H1 (cell line): ENCODE measurements at regions not wholly inside any gene's neighbourhood (a gene's known extent, or its start where the extent isn't known, plus 50 kb on each side); places are given as distances from the start of the nearest gene placed in this dataset.

Experiments used
- CTCF ChIA-PET: fragments of 300-600 bp; sonication (Branson Sonifier 250); formaldehyde crosslinking; loops from one replicate; lab custom pipeline; 2021; ENCODE audit not compliant: partially characterized antibody; lab: Charles Lee
- POLR2A ChIA-PET: fragments of 300-600 bp; sonication (Branson Sonifier 250); formaldehyde crosslinking; loops from one replicate; lab custom pipeline; 2021; ENCODE audit warnings: inconsistent platforms; ENCODE audit not compliant: partially characterized antibody; lab: Charles Lee
- DNase-seq, 2 experiments: peaks; one replicate each; pipeline versions ENCODE4 v3.0.0 to v3.0.0-alpha.2; 2010 to 2022; ENCODE audit warnings: low spot score in 2 of 2, low read depth in 1 of 2, mixed read lengths in 1 of 2
- FAIRE-seq: peaks from 2 replicates; lab custom pipeline; 2011; peaks lifted over from hg19 to GRCh38; lab: Jason Lieb, UNC
- H2AFZ ChIP-seq: 2 replicates; pipeline ENCODE4 v1.8.1; 2012; ENCODE audit warnings: low read length, inconsistent platforms
- H2AK5ac ChIP-seq: 2 replicates; pipeline ENCODE4 v1.6.1; 2013; ENCODE audit warnings: low read depth, low read length
- H2BK120ac ChIP-seq: replicated peaks from 2 replicates; pipeline ENCODE3; 2013; ENCODE audit warnings: low read depth, low read length, inconsistent platforms
- H2BK12ac ChIP-seq: 2 replicates; pipeline ENCODE4 v1.6.1; 2013; ENCODE audit warnings: low read depth, low read length
- H2BK15ac ChIP-seq: 2 replicates; pipeline ENCODE4 v1.6.1; 2013; ENCODE audit warnings: low read length
- H2BK20ac ChIP-seq: 2 replicates; pipeline ENCODE4 v1.6.1; 2013; ENCODE audit warnings: low read length
- H2BK5ac ChIP-seq: 2 replicates; pipeline ENCODE4 v1.6.1; 2013; ENCODE audit warnings: low read depth, low read length
- H3K14ac ChIP-seq: 2 replicates; pipeline ENCODE4 v1.6.1; 2013; ENCODE audit warnings: inconsistent platforms; ENCODE audit not compliant: insufficient read length
- H3K18ac ChIP-seq: 2 replicates; pipeline ENCODE4 v1.6.1; 2013; ENCODE audit warnings: low read length; ENCODE audit errors: extremely low read depth
- H3K23ac ChIP-seq: 2 replicates; pipeline ENCODE4 v1.6.1; 2013; ENCODE audit warnings: inconsistent platforms; ENCODE audit not compliant: insufficient read length
- H3K23me2 ChIP-seq: 2 replicates; pipeline ENCODE4 v1.6.1; 2013; ENCODE audit warnings: low read depth, low read length
- H3K27ac ChIP-seq: 2 replicates; pipeline ENCODE4 v1.6.1; 2011; ENCODE audit warnings: low read depth, low read length, inconsistent platforms
- H3K27me3 ChIP-seq, 4 experiments: replicated peaks in 1 of 4; 1 replicate in 1 of 4; 2 replicates in 3 of 4; pipeline versions ENCODE4 v1.6.1 to v1.8.1; 2011 to 2013; ENCODE audit warnings: low read length in 3 of 4, mild to moderate bottlenecking in 3 of 4, inconsistent platforms in 2 of 4, mixed read lengths in 2 of 4, moderate library complexity in 1 of 4; ENCODE audit not compliant: control insufficient read depth in 3 of 4, insufficient read depth in 3 of 4; ENCODE audit errors: extremely low read depth in 1 of 4
- H3K36me3 ChIP-seq, 4 experiments: 2 replicates each; pipeline versions ENCODE4 v1.6.1 to v1.8.1; 2011 to 2013; ENCODE audit warnings: mild to moderate bottlenecking in 4 of 4, low read length in 3 of 4, moderate library complexity in 2 of 4, control low read depth in 1 of 4, inconsistent platforms in 1 of 4; ENCODE audit not compliant: insufficient read depth in 4 of 4, control insufficient read depth in 2 of 4
- H3K4ac ChIP-seq: replicated peaks from 2 replicates; pipeline ENCODE3; 2013; ENCODE audit warnings: low read length, low read depth, mixed read lengths, inconsistent platforms; ENCODE audit not compliant: insufficient read length
- H3K4me1 ChIP-seq, 4 experiments: replicated peaks in 1 of 4; 1 replicate in 1 of 4; 2 replicates in 3 of 4; pipeline versions ENCODE4 v1.6.1 to v1.8.1; 2011 to 2013; ENCODE audit warnings: low read length in 3 of 4, inconsistent platforms in 2 of 4, mixed read lengths in 1 of 4; ENCODE audit not compliant: insufficient read depth in 4 of 4, control insufficient read depth in 3 of 4
- H3K4me2 ChIP-seq, 2 experiments: 2 replicates each; pipeline versions ENCODE4 v1.6.1 to v1.8.1; 2011 to 2013; ENCODE audit warnings: low read depth in 2 of 2, low read length in 2 of 2, control low read depth in 1 of 2, inconsistent platforms in 1 of 2, mild to moderate bottlenecking in 1 of 2; ENCODE audit not compliant: insufficient read depth in 1 of 2
- H3K4me3 ChIP-seq, 4 experiments: fragments of 200-600, 300-600 bp in 1 of 4; sonication (generic), shearing (Covaris generic), sonication (Bioruptor Twin) in 1 of 4; 2 replicates each; pipeline versions ENCODE4 v1.5.1 to v1.8.1; 2011 to 2016; ENCODE audit warnings: low read length in 4 of 4, low read depth in 3 of 4, control low read depth in 2 of 4, inconsistent platforms in 2 of 4, mild to moderate bottlenecking in 2 of 4, mixed read lengths in 1 of 4, moderate library complexity in 1 of 4; ENCODE audit not compliant: insufficient read depth in 2 of 4; ENCODE audit errors: extremely low read depth in 1 of 4
- H3K56ac ChIP-seq: replicated peaks from 2 replicates; pipeline ENCODE3; 2013; ENCODE audit warnings: low read depth, mild to moderate bottlenecking, mixed read lengths, low read length, inconsistent platforms; ENCODE audit not compliant: insufficient read length
- H3K79me1 ChIP-seq: 2 replicates; pipeline ENCODE4 v1.6.1; 2013; ENCODE audit warnings: low read depth, low read length, control low read depth
- H3K79me2 ChIP-seq, 2 experiments: 2 replicates each; pipeline versions ENCODE4 v1.6.1 to v1.8.1; 2012 to 2013; ENCODE audit warnings: low read length in 2 of 2, mild to moderate bottlenecking in 2 of 2, inconsistent platforms in 1 of 2; ENCODE audit not compliant: insufficient read depth in 2 of 2, control insufficient read depth in 1 of 2
- H3K9ac ChIP-seq, 4 experiments: replicated peaks in 1 of 4; 1 replicate in 1 of 4; 2 replicates in 3 of 4; pipeline versions ENCODE4 v1.6.1 to v1.8.1; 2011 to 2013; ENCODE audit warnings: low read depth in 3 of 4, low read length in 3 of 4, control low read depth in 2 of 4, mild to moderate bottlenecking in 2 of 4, moderate library complexity in 2 of 4, inconsistent platforms in 1 of 4; ENCODE audit errors: extremely low read depth in 1 of 4
- H3K9me3 ChIP-seq, 2 experiments: 2 replicates each; pipeline versions ENCODE4 v1.6.1 to v1.8.1; 2012 to 2013; ENCODE audit warnings: mild to moderate bottlenecking in 2 of 2, moderate library complexity in 2 of 2, control low read depth in 1 of 2, inconsistent platforms in 1 of 2, low read depth in 1 of 2, low read length in 1 of 2, mixed read lengths in 1 of 2; ENCODE audit not compliant: insufficient read depth in 2 of 2
- H4K20me1 ChIP-seq, 2 experiments: replicated peaks in 1 of 2; 2 replicates each; pipeline versions ENCODE3 to v1.8.1; 2011 to 2013; ENCODE audit warnings: inconsistent platforms in 2 of 2, low read length in 2 of 2, mild to moderate bottlenecking in 1 of 2; ENCODE audit not compliant: insufficient read depth in 2 of 2, control insufficient read depth in 1 of 2
- H4K5ac ChIP-seq: 2 replicates; pipeline ENCODE4 v1.6.1; 2013; ENCODE audit warnings: low read length, low read depth, mixed read lengths, inconsistent platforms; ENCODE audit not compliant: insufficient read length
- H4K8ac ChIP-seq: 2 replicates; pipeline ENCODE4 v1.8.0; 2013; ENCODE audit warnings: mild to moderate bottlenecking, moderate library complexity, low read length, inconsistent platforms; ENCODE audit not compliant: insufficient read depth; ENCODE audit errors: extremely low read depth
- H4K91ac ChIP-seq: replicated peaks from 2 replicates; pipeline ENCODE3; 2013; ENCODE audit warnings: low read length, mixed read lengths, inconsistent platforms; ENCODE audit not compliant: insufficient read length
- BRCA1 ChIP-seq: IDR thresholded peaks from 2 replicates; pipeline ENCODE4 v1.6.1; 2012; ENCODE audit warnings: low read depth, low read length, improper control_type of control experiment
- CBX8 ChIP-seq: fragments of 300-800, 300-1000 bp; sonication (generic); IDR thresholded peaks from 2 replicates; pipeline ENCODE4 v1.7.1; 2016; ENCODE audit warnings: low read depth, low read length, borderline replicate concordance
- CEBPB ChIP-seq: IDR thresholded peaks from 2 replicates; pipeline ENCODE4 v1.6.1; 2012; ENCODE audit warnings: low read depth, low read length
- EGR1 ChIP-seq: IDR thresholded peaks from 2 replicates; pipeline ENCODE4 v1.6.1; 2011; ENCODE audit warnings: low read depth, low read length, borderline replicate concordance
- EP300 ChIP-seq, 2 experiments: IDR thresholded peaks; 1 replicate in 1 of 2; 2 replicates in 1 of 2; pipeline ENCODE4 v1.6.1; 2011 to 2012; ENCODE audit warnings: low read depth in 2 of 2, low read length in 2 of 2, mild to moderate bottlenecking in 2 of 2, borderline replicate concordance in 1 of 2, inconsistent platforms in 1 of 2, moderate library complexity in 1 of 2
- GTF2F1 ChIP-seq: IDR thresholded peaks from 2 replicates; pipeline ENCODE4 v1.6.1; 2012; ENCODE audit warnings: low read depth, low read length, improper control_type of control experiment, borderline replicate concordance
- HDAC6 ChIP-seq: IDR thresholded peaks from one replicate; pipeline ENCODE4 v1.7.1; 2012; ENCODE audit warnings: low read depth, mild to moderate bottlenecking, inconsistent platforms, low read length, moderate library complexity
- JUND ChIP-seq: IDR thresholded peaks from 2 replicates; pipeline ENCODE4 v1.6.1; 2011; ENCODE audit warnings: mild to moderate bottlenecking, improper control_type of control experiment, low read length
- KDM4A ChIP-seq: IDR thresholded peaks from one replicate; pipeline ENCODE4 v1.7.1; 2012; ENCODE audit warnings: low read depth, mild to moderate bottlenecking, moderate library complexity, low read length, inconsistent platforms; ENCODE audit not compliant: severe bottlenecking
- MAX ChIP-seq: IDR thresholded peaks from 2 replicates; pipeline ENCODE4 v1.6.1; 2012; ENCODE audit warnings: inconsistent platforms
- PHF8 ChIP-seq: fragments of 200-600 bp; sonication (generic); conservative IDR thresholded peaks from 2 replicates; pipeline ENCODE4 v1.7.1; 2012; ENCODE audit warnings: low read depth, mild to moderate bottlenecking, inconsistent platforms, low read length, moderate library complexity
- RNF2 ChIP-seq: fragments of 200-900, 300-1000 bp; sonication (generic); IDR thresholded peaks from 2 replicates; pipeline ENCODE4 v1.7.1; 2016; ENCODE audit warnings: borderline replicate concordance, low read depth, mild to moderate bottlenecking, antibody characterized with exemption, low read length; ENCODE audit not compliant: poor library complexity, severe bottlenecking; ENCODE audit errors: missing control alignments
- SUZ12 ChIP-seq: fragments of 200-600 bp; sonication (generic); IDR thresholded peaks from 2 replicates; pipeline ENCODE4 v1.6.1; 2012; ENCODE audit warnings: mild to moderate bottlenecking, inconsistent platforms, low read length, moderate library complexity, mixed read lengths

- no peak for TF ChIP-seq GTF2F1
Observed at GRCh38 chr2:153169609-153170008, 309.0 kb downstream of the RPRM start (continued).

- H3K79me2 ChIP-seq = no peaks in the 10 kb centered on the region
- FAIRE-seq (no peak), DNase-seq (no peak)
- no peak overlapping the region for H2BK20ac ChIP-seq
- no peaks in the 10 kb centered on the region for H3K4me1 ChIP-seq
- H3K4me2 ChIP-seq = no peak overlapping the region
- no peak overlapping the region for H4K91ac ChIP-seq
- H4K8ac ChIP-seq = no peak overlapping the region
- H2AFZ ChIP-seq = no peak overlapping the region
- no peaks in the 10 kb centered on the region for H3K27me3 ChIP-seq
- no peak overlapping the region for H2BK5ac ChIP-seq
- CTCF ChIA-PET = interaction anchor here (1.2 to 1.9 kb wide), 3 partner anchors 30 to 314 kb away, joined by 3 to 6 read pairs (median 3); no protein-coding TSS in a partner anchor
- H4K5ac ChIP-seq = no peak overlapping the region
- H3K9ac ChIP-seq = no peak overlapping the region
- H2AK5ac ChIP-seq = no peak overlapping the region
- no peak overlapping the region for H3K56ac ChIP-seq
- H3K9me3 ChIP-seq = no peaks in the 10 kb centered on the region
- H2BK12ac ChIP-seq = no peak overlapping the region
- H3K4ac ChIP-seq = no peak overlapping the region
- no peak overlapping the region for H3K23ac ChIP-seq
- H2BK15ac ChIP-seq = no peak overlapping the region
- H3K79me1 ChIP-seq = no peaks in the 10 kb centered on the region
- H4K20me1 ChIP-seq = no peaks in the 10 kb centered on the region
- no peak overlapping the region for H3K14ac ChIP-seq
- no peak overlapping the region for H3K4me3 ChIP-seq
- H3K27ac ChIP-seq = no peak overlapping the region
- POLR2A ChIA-PET = no interaction called here
- no peak overlapping the region for H2BK120ac ChIP-seq
- no peak overlapping the region for H3K18ac ChIP-seq
- no peaks in the 10 kb centered on the region for H3K23me2 ChIP-seq
- no peaks in the 10 kb centered on the region for H3K36me3 ChIP-seq
- TF ChIP-seq RNF2 (no peak), GTF2F1 (no peak), PHF8 (no peak), CBX8 (no peak), JUND (no peak), MAX (no peak), HDAC6 (no peak), CEBPB (no peak), KDM4A (no peak), SUZ12 (no peak), EGR1 (no peak), EP300 (IDR thresholded peaks at IDR 0.05; ENCODE audit: borderline replicate concordance in 1 of 2, low read depth in 2 of 2, low read length in 2 of 2) (no peak), BRCA1 (no peak)
Observed at GRCh38 chr2:153165021-153165420, 313.5 kb downstream of the RPRM start.
